ENCODE measurements at regions not wholly inside any gene's neighbourhood (a gene's known extent, or its start where the extent isn't known, plus 50 kb on each side); places are given as distances from the start of the nearest gene placed in this dataset.

DNA sequence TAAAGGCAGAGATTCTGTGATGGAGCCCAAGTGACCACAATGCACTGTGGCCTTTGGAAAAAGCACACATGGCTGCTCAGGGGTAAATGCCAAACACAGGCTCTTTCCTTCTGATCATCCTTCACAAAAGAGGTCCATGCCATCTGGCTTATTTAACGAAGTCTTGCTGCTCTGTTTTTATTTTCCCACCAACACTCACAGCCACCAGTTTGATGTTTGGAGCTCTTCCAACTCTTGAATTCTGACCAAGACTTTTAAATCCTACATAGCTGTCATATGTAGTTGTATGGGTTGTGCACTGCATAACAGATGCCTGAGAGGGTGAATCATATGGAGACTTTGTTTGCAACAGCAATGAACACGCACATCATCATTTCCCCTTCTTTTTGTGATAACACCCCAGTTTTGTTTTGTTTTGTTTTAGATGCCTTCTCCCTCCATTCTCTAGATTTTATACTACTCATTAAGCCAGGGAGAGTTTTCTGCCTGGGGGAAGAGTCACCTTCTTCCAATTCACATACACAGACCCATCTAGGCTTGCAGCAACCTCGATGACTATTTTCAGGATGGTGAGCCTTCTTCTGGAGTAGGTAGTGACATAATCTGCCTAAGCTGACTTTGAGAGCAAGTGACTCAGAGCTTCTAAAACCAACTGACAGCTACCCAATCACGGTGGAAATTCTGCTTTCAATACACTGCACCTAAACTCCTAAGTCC, 145.2 kb upstream of the WSCD2 start:
- no peak overlapping the region for H3K4me3 ChIP-seq (ENCODE audit: low read depth, low read length)
- TF ChIP-seq, protein P1, sequence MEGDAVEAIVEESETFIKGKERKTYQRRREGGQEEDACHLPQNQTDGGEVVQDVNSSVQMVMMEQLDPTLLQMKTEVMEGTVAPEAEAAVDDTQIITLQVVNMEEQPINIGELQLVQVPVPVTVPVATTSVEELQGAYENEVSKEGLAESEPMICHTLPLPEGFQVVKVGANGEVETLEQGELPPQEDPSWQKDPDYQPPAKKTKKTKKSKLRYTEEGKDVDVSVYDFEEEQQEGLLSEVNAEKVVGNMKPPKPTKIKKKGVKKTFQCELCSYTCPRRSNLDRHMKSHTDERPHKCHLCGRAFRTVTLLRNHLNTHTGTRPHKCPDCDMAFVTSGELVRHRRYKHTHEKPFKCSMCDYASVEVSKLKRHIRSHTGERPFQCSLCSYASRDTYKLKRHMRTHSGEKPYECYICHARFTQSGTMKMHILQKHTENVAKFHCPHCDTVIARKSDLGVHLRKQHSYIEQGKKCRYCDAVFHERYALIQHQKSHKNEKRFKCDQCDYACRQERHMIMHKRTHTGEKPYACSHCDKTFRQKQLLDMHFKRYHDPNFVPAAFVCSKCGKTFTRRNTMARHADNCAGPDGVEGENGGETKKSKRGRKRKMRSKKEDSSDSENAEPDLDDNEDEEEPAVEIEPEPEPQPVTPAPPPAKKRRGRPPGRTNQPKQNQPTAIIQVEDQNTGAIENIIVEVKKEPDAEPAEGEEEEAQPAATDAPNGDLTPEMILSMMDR (IDR thresholded peaks at IDR 0.05; ENCODE audit: insufficient read depth, low read depth, low read length, missing control alignments), result no peak
- no peak for DNase-seq (ENCODE audit: low read depth)

DNA sequence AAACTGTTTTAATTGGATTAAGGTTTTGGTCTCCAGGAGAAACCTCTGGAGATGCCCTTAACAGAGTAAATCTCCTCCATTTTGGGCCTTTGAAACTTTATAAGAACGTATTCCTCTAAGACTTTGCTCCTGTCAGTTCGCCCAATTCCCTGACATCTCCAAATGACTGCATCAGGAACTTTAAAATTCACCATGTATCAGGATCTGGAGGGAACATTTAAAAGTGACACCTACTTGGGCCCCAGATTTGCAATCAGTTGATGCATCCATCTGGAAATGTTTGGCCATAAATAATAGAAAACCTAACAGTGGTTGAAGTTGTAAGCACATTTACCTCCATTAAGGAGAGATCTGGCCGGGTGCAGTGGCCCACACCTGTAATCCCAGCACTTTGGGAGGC, 144.1 kb upstream of the WSCD2 start:
- TF ChIP-seq, protein P1 (IDR thresholded peaks at IDR 0.05; ENCODE audit: insufficient read depth, low read depth, low read length, missing control alignments), result no peak
- no peak for DNase-seq (ENCODE audit: low read depth)
- H3K4me3 ChIP-seq (ENCODE audit: low read depth, low read length), result no peak overlapping the region

DNA sequence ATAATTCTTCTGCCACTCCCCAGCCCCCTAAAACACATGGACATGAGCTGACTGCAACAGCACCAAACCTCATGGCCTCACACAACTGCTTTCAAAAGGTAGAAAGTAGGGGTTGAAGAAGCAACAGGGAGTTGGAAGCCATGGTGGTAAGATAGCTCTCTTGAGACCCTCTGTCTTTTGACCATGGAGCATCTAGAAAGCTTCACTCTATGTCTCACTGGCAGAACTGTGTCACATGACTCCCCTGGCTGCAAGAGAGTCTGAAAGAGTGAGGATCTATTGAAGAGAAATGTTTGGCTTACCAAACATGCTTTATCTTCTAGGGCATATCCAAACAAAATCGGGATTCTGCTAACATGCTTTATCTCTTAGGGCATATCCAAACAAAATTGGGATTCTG, 142.9 kb upstream of the WSCD2 start:
- TF ChIP-seq, protein P1 (IDR thresholded peaks at IDR 0.05; ENCODE audit: insufficient read depth, low read depth, low read length, missing control alignments), result no peak
- no peak for DNase-seq (ENCODE audit: low read depth)
- H3K4me3 ChIP-seq (ENCODE audit: low read depth, low read length), result no peak overlapping the region

DNA sequence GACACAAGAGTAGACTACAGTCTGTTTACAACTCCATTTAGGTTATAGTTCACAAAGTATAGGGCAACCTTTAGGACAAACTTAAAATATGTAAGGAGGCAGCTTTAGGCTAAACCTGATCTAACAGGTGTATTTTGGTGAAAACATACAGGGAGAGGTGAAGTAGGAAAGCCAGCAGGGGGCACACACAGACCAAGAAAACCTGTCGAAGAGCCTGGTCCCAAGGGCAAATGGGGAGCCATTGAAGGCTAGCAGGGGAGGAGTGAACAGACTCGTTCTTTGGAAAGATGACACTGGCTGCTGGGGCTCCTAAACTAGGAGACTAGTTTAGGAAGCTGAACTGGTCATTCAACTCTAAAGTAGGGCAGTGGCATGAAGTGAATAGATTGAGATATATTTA, 138.8 kb upstream of the WSCD2 start:
- TF ChIP-seq, protein P1 (IDR thresholded peaks at IDR 0.05; ENCODE audit: insufficient read depth, low read depth, low read length, missing control alignments), result peak; percentile 41
- peak; percentile 54 for DNase-seq (ENCODE audit: low read depth)
- H3K4me3 ChIP-seq (ENCODE audit: low read depth, low read length), result no peak overlapping the region

DNA sequence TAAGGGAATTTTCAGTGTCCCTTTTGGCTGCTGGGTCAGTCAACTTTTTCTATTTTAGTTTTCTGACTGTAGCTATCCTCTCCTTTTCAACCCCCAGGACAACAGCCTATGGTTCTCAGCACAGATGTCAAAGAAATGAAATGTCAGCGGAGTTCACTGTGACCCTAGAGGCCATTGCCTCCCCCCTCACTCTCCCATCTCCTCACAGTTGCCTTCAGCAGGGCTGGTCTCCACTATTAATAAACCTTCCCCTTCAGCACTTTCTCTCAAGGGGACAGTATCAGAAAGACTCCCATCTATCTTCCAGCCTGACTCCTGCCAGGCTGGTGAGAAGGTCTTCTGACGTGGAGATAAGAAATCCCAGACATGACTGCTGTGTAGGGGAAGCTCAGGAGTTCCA, 137.1 kb upstream of the WSCD2 start:
- no peak for DNase-seq (ENCODE audit: low read depth)
- TF ChIP-seq, protein P1 (IDR thresholded peaks at IDR 0.05; ENCODE audit: insufficient read depth, low read depth, low read length, missing control alignments), result no peak
- no peak overlapping the region for H3K4me3 ChIP-seq (ENCODE audit: low read depth, low read length)

DNA sequence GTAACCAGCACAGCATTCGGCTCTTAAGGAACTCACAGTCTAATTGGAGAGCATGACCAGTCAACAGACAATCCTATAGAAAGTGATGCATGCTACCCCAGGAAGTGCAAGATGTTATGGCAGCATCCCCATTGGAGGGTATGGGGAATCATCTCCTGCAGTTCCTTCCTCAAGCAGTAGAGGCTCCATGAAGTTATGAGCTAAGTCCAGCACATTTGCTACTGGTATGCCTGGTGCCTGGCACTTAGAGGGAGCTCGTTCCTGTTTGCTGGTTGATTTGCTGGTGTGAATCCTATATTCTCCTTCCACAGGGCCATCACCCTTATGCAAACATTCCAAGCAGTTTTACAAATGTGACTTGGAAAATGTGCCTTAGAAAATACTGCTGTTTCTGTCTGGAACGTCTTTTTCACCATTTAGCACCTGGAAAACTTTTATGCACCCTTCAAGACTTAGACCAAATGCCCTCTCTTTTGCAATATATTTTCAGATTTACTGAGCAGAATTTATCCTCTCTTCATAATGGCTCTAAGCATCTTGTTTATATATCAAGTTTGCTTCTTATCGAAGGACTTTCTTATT, 136.1 kb upstream of the WSCD2 start:
- no peak overlapping the region for H3K4me3 ChIP-seq (ENCODE audit: low read depth, low read length)
- peak; percentile 59 for DNase-seq (ENCODE audit: low read depth)
- TF ChIP-seq, protein P1 (IDR thresholded peaks at IDR 0.05; ENCODE audit: insufficient read depth, low read depth, low read length, missing control alignments), result peak; percentile 60

DNA sequence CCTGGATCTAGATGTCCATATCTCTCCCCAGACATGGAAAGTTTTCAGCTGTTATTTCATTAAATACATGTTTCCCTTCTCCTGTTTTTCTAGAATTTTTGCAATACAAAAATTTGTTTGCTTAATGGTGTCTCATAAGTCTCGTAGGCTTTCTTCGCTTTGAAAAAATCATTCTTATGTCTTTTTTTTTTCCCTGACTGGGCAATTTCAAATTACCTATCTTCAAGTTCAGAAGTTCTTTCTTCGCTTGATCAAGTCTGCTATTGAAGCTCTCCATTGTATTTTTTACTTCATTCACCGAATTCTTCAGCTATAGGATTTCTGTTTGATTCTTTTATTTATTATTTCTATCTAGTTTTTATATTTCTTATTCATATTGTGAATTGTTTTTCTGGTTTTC, 130.2 kb upstream of the WSCD2 start:
- no peak overlapping the region for H3K4me3 ChIP-seq (ENCODE audit: low read depth, low read length)
- DNase-seq (ENCODE audit: low read depth), result no peak
- TF ChIP-seq, protein P1 (IDR thresholded peaks at IDR 0.05; ENCODE audit: insufficient read depth, low read depth, low read length, missing control alignments), result no peak
